ENCODE measurements at regions not wholly inside any gene's neighbourhood (a gene's known extent, or its start where the extent isn't known, plus 50 kb on each side); places are given as distances from the start of the nearest gene placed in this dataset.

GRCh38 chr17:70603226-70603625 lies 433.9 kb downstream of the KCNJ2 start:
- DNase-seq, result no peak

- no peak for DNase-seq
Measured at GRCh38 chr17:70604854-70605253, 435.5 kb downstream of the KCNJ2 start.

DNA sequence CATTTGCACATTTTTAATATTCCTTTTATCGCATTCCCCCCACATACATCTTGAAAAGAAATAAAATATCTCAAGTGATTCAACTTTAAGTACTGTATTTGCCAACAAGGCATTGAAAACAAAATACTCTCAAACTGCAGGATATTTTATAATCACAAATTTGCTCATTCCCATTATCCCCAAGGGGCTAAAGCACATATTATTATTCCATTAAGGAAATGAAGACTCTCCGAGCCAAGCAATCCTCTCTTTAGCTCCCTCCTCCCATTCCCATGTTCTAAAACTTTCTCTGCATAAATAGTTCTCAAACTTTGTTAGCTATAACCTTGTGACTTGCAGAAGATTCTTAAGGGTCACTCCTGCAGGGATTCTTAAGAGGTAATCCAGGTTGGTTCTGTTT lies 436.8 kb downstream of the KCNJ2 start:
- DNase-seq, result no peak

GRCh38 chr17:70608193-70608592 lies 438.9 kb downstream of the KCNJ2 start:
- no peak for DNase-seq

DNA sequence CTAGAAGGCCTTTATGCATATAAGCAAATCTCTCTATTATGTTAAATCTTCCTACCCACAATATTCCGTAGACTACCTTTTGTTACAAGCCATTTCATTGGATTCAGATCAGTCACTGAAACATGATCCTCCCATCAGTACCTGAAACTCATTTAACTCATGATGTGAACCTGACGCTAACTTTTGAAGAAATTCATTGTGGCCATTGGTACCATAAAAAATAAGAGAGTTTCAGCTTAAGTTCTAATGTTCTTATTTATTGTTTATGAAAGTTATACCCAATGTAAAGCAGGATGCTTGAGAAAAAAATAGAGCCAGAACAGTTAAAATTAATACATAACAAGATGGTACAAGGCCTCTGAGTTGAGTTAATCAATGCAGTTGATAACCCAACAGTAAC lies 439.6 kb downstream of the KCNJ2 start:
- no peak for DNase-seq

GRCh38 chr17:70609566-70609965 lies 440.2 kb downstream of the KCNJ2 start:
- DNase-seq, result no peak

DNA sequence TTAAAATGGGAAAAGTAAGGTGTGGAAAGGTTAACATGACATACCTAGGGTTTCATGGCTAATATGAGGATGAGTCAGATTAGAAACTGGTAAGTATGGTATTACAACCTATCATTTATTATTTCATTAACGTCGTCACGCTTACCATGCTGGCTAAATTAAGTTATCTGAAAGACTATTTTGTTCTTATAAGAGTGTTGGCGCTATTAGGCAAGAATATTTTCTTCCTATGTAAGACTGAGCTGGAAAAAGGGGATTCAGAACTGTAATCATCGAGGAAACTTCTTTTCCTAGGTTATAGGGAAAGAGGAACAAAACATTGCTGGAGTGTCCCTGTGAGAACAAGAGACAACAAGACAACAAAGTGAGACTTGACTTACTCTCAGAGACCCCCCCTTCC lies 440.8 kb downstream of the KCNJ2 start:
- DNase-seq, result no peak

GRCh38 chr17:70613681-70614080 lies 444.3 kb downstream of the KCNJ2 start:
- no peak for DNase-seq

DNA sequence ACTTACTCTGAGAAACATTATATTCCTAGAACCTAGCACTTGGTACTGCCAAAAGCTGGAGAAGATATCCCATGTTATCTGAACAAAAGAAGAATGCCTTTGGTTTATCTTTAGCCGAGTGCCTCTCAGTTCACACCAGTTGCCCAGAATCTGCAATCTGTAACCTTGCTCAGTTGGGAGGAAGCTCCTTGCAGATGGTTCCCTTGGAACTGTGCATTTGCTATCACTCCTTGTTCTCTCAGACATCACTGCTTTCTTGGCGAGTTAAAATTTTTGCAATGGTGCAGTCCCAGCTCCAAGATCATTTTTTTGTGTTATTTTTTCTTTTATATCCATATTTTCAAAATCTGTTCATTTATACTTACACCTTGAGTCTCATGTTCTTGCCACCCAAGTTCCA lies 446.5 kb downstream of the KCNJ2 start:
- no peak for DNase-seq

- DNase-seq, result no peak
Measured at GRCh38 chr17:70618641-70619040, 449.3 kb downstream of the KCNJ2 start.

DNA sequence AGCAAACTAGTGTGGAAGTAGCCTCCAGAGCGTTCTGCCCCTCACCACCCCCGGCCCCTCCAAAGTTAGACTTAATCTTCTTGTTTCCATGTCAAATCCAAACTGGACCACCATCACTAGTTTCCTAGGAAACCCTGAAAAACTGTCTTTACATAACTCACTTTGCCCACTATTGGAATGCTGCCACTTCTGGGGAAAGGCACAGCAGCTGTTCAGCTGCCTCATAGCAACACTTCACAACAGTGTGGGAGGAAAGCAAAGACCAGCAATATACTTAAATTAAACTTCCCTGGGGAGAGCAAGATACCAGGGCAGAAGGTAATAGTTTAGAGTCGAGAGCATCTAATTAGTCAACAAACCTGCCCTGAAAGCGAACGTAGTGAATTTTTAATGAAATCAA lies 452.2 kb downstream of the KCNJ2 start:
- no peak for DNase-seq

GRCh38 chr17:70622368-70623260 lies 453.3 kb downstream of the KCNJ2 start:
- peak; percentile 64 for DNase-seq

- DNase-seq, result peak; percentile 63
Measured at GRCh38 chr17:70624211-70624610, 454.9 kb downstream of the KCNJ2 start.

DNA sequence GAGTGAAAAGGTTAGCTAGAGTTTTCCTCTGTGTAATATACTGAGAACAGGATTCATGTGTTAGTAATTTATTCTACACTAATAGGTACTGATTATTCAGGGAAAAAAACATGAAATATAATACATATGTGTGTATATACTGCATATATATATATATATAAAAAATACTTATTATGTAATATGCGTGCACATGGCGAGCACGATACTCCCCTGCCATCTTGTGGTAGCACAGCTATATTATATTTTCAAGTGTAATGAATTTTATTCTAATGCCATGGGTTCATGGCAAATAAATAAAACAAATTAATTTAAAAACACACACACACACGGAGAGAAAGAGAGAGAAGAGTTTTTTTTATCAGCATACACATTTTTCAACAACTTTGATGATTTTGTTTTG lies 460.6 kb downstream of the KCNJ2 start:
- DNase-seq, result peak; percentile 43

- DNase-seq, result peak; percentile 39
Measured at GRCh38 chr17:70636517-70637133, 467.3 kb downstream of the KCNJ2 start.

DNA sequence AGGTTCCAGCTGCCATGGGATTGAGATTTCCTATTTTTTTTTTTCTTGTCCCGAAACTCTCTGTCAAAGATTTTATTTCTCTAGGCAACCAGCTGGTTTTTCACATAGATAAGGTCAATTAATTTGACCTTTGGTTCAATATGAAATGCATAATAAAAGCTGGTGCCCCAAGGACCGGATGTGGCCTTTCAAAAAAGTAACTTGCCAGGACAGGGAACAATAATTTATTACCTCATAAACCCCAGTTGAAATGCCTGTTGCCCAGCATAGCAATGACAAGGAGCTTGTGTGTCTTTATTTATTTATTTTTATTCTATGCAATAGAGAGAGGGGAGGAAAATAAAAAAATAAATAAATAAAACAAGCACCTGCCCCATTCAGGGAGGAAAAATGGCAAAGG lies 472.7 kb downstream of the KCNJ2 start:
- DNase-seq, result no peak

DNA sequence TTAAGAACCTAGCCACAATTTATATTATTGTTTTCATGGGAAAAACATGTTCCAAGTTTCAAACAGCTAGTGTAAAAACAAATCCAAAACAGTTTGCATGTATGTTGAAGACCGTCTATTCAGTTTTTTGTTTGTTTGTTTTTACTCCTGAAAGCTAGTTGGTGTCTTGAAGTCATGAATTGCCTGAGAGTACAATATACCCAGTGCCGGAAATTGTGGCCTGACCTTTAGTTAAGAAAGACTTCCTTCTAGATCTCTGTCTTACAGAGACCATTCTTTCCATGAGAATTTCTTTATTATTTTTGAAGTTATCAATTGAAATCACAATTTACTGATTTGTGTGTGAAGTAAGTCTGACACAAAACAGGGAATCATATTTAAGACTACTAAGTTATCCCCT lies 474.8 kb downstream of the KCNJ2 start:
- no peak for DNase-seq

GRCh38 chr17:70646673-70647072 lies 477.3 kb downstream of the KCNJ2 start:
- DNase-seq, result no peak

GRCh38 chr17:70648166-70648565 lies 478.8 kb downstream of the KCNJ2 start:
- no peak for DNase-seq

GRCh38 chr17:70653850-70654249 lies 484.5 kb downstream of the KCNJ2 start:
- DNase-seq, result no peak

GRCh38 chr17:70654706-70655105 lies 485.4 kb downstream of the KCNJ2 start:
- DNase-seq, result no peak

DNA sequence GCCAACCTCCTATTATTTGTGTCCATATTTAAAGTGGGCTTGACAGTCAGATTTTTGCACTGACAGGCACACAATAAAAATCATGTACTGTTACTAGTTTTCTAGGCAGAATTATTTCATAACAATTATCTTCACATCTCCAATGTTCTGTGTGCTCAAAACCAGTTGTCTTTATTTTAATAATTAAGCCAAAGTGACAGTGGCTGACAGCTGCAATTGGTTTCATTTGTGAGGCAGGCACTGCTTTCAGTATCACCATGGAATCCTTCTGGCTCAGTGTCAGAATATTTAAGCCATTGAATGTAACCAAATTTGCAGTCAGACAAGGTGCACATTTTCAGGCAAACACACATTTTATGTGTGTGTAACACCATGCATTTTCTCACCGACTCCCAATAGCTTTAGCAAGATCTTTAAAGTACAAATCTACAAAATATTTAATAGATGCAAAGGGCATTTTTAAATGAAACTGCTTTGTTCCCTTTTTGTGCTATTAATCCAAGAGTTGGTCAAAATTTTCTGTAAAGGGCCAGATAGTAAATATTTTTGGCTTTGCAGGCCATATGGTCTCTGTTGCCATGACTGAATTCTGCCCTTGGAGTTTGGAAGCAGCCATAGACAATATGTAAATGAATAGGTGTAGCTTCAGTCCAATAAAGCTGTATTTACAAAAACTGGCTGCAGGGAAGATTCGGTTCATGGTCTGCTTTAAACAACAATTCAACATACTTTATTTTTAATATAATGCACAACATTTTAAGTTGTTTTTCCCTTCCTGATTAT lies 486.0 kb downstream of the KCNJ2 start:
- DNase-seq, result no peak

- no peak for DNase-seq
Measured at GRCh38 chr17:70658317-70658716, 489.0 kb downstream of the KCNJ2 start.

DNA sequence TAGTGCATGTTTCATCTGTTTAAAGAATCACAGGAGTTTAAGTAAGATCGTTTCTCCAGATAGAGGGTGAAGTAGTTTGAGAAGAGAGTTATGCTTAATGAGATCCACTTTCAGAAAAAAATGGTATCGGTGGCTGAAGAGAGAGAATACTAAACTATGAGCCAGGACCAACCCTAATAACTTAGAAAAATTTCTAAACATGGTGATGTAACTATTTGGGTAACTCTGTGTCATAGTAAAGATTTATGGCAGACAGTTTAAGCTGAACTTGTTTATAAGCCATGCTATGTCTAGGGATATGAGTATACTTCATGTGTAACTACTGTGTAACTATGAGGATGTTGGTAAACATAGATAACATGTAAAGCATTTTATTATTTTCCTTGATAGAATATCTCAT lies 489.5 kb downstream of the KCNJ2 start:
- no peak for DNase-seq
